A673 (cell line): ENCODE measurements at regions not wholly inside any gene's neighbourhood (a gene's known extent, or its start where the extent isn't known, plus 50 kb on each side); places are given as distances from the start of the nearest gene placed in this dataset.

Source experiments
- EZH2 ChIP-seq: fragments of 200-600 bp; sonication (generic); IDR thresholded peaks from 2 replicates; pipeline ENCODE4 v1.6.1; 2017; ENCODE audit warnings: borderline replicate concordance, low read depth, mild to moderate bottlenecking, mixed read lengths, antibody characterized with exemption, low read length; ENCODE audit not compliant: poor library complexity, severe bottlenecking
- TF ChIP-seq, protein P1 (sequence below): fragments of 300-800, 200-600 bp; sonication (generic); conservative IDR thresholded peaks from 2 replicates; pipeline ENCODE4 v1.5.1; 2017; ENCODE audit warnings: low read depth, mild to moderate bottlenecking, antibody characterized with exemption, low read length, moderate library complexity, mixed read lengths

DNA sequence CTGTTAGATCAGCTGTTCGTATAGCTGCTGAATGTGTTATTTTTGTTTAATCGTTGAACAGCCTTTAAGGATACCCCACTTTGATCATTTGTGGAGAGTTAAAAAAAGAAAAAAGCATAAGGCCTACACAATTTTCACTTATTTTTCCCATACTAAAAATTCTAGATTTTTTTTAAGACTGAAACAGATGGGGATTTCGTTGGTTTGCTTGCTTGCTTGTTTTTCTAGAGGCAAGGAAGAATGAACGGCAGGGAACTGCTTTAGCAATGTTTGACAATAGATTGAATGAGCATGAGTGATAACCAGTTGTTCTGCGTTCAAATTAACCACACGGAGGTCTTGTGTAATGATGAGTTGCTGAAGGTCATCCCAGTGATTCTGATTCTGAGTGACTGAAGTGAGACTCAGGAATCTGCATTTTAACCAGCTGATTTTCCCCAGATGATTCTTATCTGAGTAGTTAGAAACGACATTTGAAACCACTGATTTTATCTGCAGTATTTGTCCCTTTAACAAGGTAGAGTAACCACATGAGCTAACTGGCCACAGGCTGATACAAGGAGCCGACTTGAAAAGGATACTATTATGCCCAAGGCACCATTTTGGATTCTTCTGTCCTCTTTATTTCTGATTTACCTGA is 85.9 kb downstream of the GPR37 start:
- TF ChIP-seq, protein P1, sequence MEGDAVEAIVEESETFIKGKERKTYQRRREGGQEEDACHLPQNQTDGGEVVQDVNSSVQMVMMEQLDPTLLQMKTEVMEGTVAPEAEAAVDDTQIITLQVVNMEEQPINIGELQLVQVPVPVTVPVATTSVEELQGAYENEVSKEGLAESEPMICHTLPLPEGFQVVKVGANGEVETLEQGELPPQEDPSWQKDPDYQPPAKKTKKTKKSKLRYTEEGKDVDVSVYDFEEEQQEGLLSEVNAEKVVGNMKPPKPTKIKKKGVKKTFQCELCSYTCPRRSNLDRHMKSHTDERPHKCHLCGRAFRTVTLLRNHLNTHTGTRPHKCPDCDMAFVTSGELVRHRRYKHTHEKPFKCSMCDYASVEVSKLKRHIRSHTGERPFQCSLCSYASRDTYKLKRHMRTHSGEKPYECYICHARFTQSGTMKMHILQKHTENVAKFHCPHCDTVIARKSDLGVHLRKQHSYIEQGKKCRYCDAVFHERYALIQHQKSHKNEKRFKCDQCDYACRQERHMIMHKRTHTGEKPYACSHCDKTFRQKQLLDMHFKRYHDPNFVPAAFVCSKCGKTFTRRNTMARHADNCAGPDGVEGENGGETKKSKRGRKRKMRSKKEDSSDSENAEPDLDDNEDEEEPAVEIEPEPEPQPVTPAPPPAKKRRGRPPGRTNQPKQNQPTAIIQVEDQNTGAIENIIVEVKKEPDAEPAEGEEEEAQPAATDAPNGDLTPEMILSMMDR = no peak
- TF ChIP-seq EZH2 = no peak
